Body of pancreas (tissue), 4 donors: ENCODE measurements at regions not wholly inside any gene's neighbourhood (a gene's known extent, or its start where the extent isn't known, plus 50 kb on each side); places are given as distances from the start of the nearest gene placed in this dataset.

Experiments used
- ATAC-seq: fragments of 150-250 bp; one replicate; pipeline ENCODE4 v1.9.1; 2016
- DNase-seq, 4 donors: peaks; one replicate each; pipeline ENCODE4 v3.0.0-alpha.2; 2019
- H3K27ac ChIP-seq, 4 donors: fragments of 200-600 bp; sonication (generic); 1 replicate in 3 of 4; 2 replicates in 1 of 4; pipeline versions ENCODE4 v1.5.1 to v1.6.1; 2016 to 2019; ENCODE audit warnings: mild to moderate bottlenecking in 1 of 4, mixed read lengths in 1 of 4, moderate library complexity in 1 of 4
- H3K27me3 ChIP-seq, 2 donors: fragments of 200-600 bp; sonication (generic); one replicate each; pipeline ENCODE4 v1.6.0; 2016; ENCODE audit warnings: mild to moderate bottlenecking in 1 of 2
- H3K36me3 ChIP-seq, 2 donors: fragments of 200-600 bp; sonication (generic); replicated peaks in 1 of 2; 2 replicates each; pipeline ENCODE4 v1.5.1; 2016; ENCODE audit warnings: low read depth in 2 of 2; ENCODE audit not compliant: insufficient read depth in 1 of 2
- H3K4me1 ChIP-seq: fragments of 200-600 bp; sonication (generic); one replicate; pipeline ENCODE4 v1.6.0; 2016
- H3K4me3 ChIP-seq, 2 donors: fragments of 200-600 bp; sonication (generic); 1 replicate in 1 of 2; 2 replicates in 1 of 2; pipeline ENCODE4 v1.5.1; 2016 to 2019
- H3K9me3 ChIP-seq, 3 donors: fragments of 200-600 bp; sonication (generic); 1 replicate in 2 of 3; 2 replicates in 1 of 3; pipeline ENCODE4 v1.5.1; 2016
- POLR2A ChIP-seq, 3 donors: fragments of 450-650 bp; IDR thresholded peaks; one replicate each; pipeline ENCODE4 v1.6.1; 2016; ENCODE audit warnings: antibody characterized with exemption in 3 of 3, mild to moderate bottlenecking in 2 of 3
- WGBS, 2 donors: methylation state at CpG; one replicate each; pipeline ENCODE4 v1.1.5; 2017; 5-methylcytosine and 5-hydroxymethylcytosine counted together
- intact Hi-C: fragments of 100-400 bp; cut with DNase I; formaldehyde crosslinking; loops from one replicate; pipeline ENCODE4 v1.15.1; 2023
- TF ChIP-seq, protein P1 (sequence below), 7 experiments: fragments of 450-650 bp in 4 of 7; fragments of 200-600 bp in 3 of 7; sonication (generic) in 3 of 7; IDR thresholded peaks; one replicate each; pipeline ENCODE4 v1.5.1; 2016 to 2019; ENCODE audit warnings: antibody characterized with exemption in 7 of 7

DNA sequence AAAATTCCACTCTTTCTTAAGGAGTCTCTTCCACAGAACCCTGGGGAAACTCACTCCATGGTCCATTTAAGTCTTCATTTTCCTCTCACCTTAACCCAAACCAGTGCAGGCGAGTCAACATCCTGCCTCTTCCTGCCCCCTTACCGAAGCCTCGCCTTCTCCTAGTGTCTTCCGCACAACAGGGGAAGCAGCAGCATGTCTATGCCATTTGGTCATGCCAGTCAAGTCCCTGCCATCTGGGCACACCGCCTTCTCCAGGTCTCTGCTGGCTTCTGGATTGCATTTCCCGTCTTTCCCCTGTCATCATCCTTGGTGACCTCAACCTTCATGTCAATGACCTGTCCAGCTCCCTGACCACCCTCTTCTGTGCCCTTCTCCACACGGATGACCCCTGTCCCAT is 77.3 kb upstream of the FZD7 start:
- no peaks in the 10 kb centered on the region for H3K9me3 ChIP-seq
- intact Hi-C loops = no loop called here
- H3K27ac ChIP-seq = no peak overlapping the region
- H3K4me1 ChIP-seq = no peaks in the 10 kb centered on the region
- DNase-seq (no peak), ATAC-seq (no peak)
- H3K36me3 ChIP-seq = no peaks in the 10 kb centered on the region
- H3K4me3 ChIP-seq = no peak overlapping the region
- WGBS, 2 donors = 73 to 75% methylated on average over 7 of the region's 7 CpGs
- no peaks in the 10 kb centered on the region for H3K27me3 ChIP-seq
- TF ChIP-seq, protein P1, sequence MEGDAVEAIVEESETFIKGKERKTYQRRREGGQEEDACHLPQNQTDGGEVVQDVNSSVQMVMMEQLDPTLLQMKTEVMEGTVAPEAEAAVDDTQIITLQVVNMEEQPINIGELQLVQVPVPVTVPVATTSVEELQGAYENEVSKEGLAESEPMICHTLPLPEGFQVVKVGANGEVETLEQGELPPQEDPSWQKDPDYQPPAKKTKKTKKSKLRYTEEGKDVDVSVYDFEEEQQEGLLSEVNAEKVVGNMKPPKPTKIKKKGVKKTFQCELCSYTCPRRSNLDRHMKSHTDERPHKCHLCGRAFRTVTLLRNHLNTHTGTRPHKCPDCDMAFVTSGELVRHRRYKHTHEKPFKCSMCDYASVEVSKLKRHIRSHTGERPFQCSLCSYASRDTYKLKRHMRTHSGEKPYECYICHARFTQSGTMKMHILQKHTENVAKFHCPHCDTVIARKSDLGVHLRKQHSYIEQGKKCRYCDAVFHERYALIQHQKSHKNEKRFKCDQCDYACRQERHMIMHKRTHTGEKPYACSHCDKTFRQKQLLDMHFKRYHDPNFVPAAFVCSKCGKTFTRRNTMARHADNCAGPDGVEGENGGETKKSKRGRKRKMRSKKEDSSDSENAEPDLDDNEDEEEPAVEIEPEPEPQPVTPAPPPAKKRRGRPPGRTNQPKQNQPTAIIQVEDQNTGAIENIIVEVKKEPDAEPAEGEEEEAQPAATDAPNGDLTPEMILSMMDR (IDR thresholded peaks at IDR 0.05) = no peak

DNA sequence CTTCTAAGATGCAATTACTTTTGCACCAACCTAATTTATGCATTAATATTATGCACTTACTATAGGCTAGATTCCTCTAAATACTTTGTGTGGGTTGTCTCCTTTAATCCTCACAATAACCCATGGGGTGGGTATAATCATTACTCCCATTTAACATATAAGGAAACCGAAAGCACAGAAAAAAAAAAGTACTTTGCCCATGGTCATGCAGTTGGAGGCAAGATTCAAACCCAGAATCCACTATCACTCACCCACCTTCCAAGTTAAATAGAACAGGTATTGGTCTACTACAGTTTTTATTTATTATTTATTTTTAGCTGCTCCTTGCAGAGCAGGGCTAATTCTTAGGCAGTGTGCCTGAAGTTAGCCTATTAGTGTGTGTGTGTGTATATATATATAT is 76.6 kb upstream of the FZD7 start:
- Histone ChIP-seq H3K9me3 (no peaks in the 10 kb centered on the region), H3K27me3 (no peaks in the 10 kb centered on the region), H3K27ac (no peak overlapping the region), H3K4me3 (no peak overlapping the region), H3K36me3 (no peaks in the 10 kb centered on the region), H3K4me1 (no peaks in the 10 kb centered on the region)
- TF ChIP-seq POLR2A (IDR thresholded peaks at IDR 0.05) = no peak
- TF ChIP-seq, protein P1 (IDR thresholded peaks at IDR 0.05) = no peak
- WGBS, 2 donors = 71 to 79% methylated on average over 1 of the region's 1 CpG
- intact Hi-C loops = no loop called here
- DNase-seq (no peak), ATAC-seq (no peak)

DNA sequence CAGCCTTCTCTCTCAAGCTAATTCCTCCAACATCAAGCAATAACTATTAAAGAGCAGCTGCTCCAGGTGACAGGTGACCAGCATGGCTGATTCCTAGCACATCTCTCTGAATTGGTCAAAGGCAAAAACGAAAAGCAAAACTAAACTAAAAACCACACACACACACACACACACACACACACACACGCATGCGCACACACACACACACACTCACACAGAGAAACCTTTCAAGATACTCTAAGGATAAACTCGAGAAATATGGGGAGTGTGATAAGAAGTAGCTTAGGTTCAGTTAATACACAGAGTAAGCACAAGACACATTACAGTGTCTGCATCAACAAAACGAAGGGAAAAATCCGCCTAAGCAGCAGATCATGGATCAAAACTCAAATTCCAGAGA is 74.5 kb upstream of the FZD7 start:
- TF ChIP-seq POLR2A (IDR thresholded peaks at IDR 0.05) = no peak

DNA sequence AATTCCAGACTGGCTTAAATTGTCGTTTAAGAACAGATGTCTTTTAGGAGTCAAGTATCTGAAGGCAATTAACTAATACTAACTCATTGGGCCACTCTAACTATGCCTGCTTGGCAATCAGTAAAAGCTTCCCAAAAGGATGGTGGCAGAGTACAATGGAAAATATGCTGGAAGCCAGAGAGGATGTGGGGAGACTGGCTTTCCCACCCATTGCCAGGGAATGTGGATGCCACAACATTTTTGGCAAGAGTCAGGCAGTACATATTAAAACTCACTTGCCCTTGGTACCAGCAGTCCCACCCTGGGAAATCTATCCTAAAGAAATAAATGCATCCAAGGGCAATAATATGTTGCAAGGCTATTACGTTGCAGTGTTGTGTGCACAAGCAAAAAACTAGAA is 74.0 kb upstream of the FZD7 start:
- TF ChIP-seq, protein P1 (IDR thresholded peaks at IDR 0.05) = no peak
- no peak for TF ChIP-seq POLR2A (IDR thresholded peaks at IDR 0.05)
- Histone ChIP-seq H3K36me3 (no peaks in the 10 kb centered on the region), H3K4me3 (no peak overlapping the region), H3K27ac (no peak overlapping the region), H3K4me1 (no peaks in the 10 kb centered on the region), H3K27me3 (no peaks in the 10 kb centered on the region), H3K9me3 (no peaks in the 10 kb centered on the region)
- DNase-seq = no peak
- ATAC-seq = no peak
- intact Hi-C loops = no loop called here
- 53 to 69% methylated on average over 2 of the region's 2 CpGs for WGBS, 2 donors

More for the DNA sequence above, 74.5 kb upstream of the FZD7 start:
- Histone ChIP-seq H3K9me3 (no peaks in the 10 kb centered on the region), H3K4me3 (no peak overlapping the region), H3K27me3 (no peaks in the 10 kb centered on the region), H3K36me3 (no peaks in the 10 kb centered on the region), H3K27ac (no peak overlapping the region), H3K4me1 (no peaks in the 10 kb centered on the region)
- no peak for DNase-seq
- no peak for ATAC-seq
- intact Hi-C loops = no loop called here
- WGBS, 2 donors = 46 to 56% methylated on average over 6 of the region's 6 CpGs

DNA sequence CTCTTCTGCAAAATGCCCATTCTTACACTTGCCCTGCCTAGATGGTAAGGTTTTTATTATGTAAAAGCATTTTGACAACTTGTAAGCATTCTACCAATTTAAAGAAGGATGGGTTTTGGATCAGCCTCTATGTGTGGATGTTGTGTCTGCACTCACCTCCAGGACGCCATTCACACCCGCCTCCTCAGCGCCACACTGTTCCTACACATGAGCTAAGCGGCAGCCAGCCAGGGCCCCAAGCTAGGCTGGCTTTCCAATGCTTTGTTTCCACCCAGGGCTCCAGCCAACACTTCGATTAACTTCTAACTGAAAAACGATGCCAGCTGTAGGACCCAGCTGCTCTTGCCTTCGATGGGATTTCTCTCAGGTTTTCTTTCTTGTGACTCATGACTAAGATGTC is 73.3 kb upstream of the FZD7 start:
- no peak overlapping the region for H3K27ac ChIP-seq
- 64% methylated on average over 7 of the region's 7 CpGs for WGBS, 2 donors

More for the DNA sequence above, 73.3 kb upstream of the FZD7 start:
- DNase-seq (no peak), ATAC-seq (no peak)
- no peak for TF ChIP-seq POLR2A (IDR thresholded peaks at IDR 0.05)
- TF ChIP-seq, protein P1 (IDR thresholded peaks at IDR 0.05) = no peak
- Histone ChIP-seq H3K4me1 (no peaks in the 10 kb centered on the region), H3K9me3 (no peaks in the 10 kb centered on the region), H3K36me3 (no peaks in the 10 kb centered on the region), H3K4me3 (no peak overlapping the region), H3K27me3 (no peaks in the 10 kb centered on the region)
- intact Hi-C loops = no loop called here
